Adrenal gland (tissue), 5 donors: ENCODE measurements at regions not wholly inside any gene's neighbourhood (a gene's known extent, or its start where the extent isn't known, plus 50 kb on each side); places are given as distances from the start of the nearest gene placed in this dataset.

Source experiments
- POLR2A ChIP-seq, 2 donors: fragments of 450-650 bp; IDR thresholded peaks; one replicate each; pipeline ENCODE4 v1.6.1; 2017; ENCODE audit warnings: antibody characterized with exemption in 2 of 2, mild to moderate bottlenecking in 2 of 2, moderate library complexity in 1 of 2
- TF ChIP-seq, protein P1 (sequence below), 6 experiments: fragments of 450-650 bp in 4 of 6; fragments of 200-600 bp in 2 of 6; sonication (generic) in 1 of 6; IDR thresholded peaks; 1 replicate in 5 of 6; 2 replicates in 1 of 6; pipeline versions ENCODE4 v1.5.1 to v1.8.0; 2016 to 2021; ENCODE audit warnings: antibody characterized with exemption in 6 of 6, mild to moderate bottlenecking in 2 of 6, moderate library complexity in 1 of 6
- donor health status: DM: no; HTN: no; CAD: no.

DNA sequence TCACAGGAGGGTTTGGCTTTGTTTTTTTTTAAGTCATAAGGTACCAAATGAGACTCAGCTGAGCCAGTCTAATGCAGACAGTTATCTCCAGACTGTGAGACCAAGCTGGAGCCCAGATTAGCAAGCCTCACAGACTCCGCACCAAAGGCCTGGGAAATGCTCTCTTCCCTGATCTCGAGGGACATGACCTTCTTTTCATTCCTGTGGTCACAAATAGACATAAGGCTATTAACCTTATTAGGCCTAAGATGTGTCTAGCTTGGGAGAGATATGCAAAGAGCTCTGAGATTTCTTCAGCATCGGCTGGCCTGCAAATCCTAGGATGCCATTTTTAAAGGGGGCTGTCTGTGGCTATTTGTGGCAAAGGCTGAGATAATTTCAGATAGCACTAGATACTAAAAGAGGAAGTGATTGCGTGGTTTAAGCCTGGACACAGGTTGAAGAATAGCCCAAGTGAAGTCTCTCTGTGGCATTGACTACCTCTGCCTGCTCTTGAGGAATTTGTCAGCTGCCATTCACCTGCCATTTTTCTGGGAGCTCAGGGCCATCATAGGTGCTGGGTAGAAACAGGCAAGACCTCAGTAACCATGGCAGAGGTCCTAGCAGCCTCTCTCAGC is 301.3 kb downstream of the SIPA1L2 start:
- TF ChIP-seq, protein P1, sequence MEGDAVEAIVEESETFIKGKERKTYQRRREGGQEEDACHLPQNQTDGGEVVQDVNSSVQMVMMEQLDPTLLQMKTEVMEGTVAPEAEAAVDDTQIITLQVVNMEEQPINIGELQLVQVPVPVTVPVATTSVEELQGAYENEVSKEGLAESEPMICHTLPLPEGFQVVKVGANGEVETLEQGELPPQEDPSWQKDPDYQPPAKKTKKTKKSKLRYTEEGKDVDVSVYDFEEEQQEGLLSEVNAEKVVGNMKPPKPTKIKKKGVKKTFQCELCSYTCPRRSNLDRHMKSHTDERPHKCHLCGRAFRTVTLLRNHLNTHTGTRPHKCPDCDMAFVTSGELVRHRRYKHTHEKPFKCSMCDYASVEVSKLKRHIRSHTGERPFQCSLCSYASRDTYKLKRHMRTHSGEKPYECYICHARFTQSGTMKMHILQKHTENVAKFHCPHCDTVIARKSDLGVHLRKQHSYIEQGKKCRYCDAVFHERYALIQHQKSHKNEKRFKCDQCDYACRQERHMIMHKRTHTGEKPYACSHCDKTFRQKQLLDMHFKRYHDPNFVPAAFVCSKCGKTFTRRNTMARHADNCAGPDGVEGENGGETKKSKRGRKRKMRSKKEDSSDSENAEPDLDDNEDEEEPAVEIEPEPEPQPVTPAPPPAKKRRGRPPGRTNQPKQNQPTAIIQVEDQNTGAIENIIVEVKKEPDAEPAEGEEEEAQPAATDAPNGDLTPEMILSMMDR (IDR thresholded peaks at IDR 0.05) = no peak
- no peak for TF ChIP-seq POLR2A (IDR thresholded peaks at IDR 0.05)
